HepG2 (cell line): ENCODE measurements at regions not wholly inside any gene's neighbourhood (a gene's known extent, or its start where the extent isn't known, plus 50 kb on each side); places are given as distances from the start of the nearest gene placed in this dataset.

ENCODE experiments used
- AKAP8 ChIP-seq: sonication (generic); formaldehyde crosslinking; IDR thresholded peaks from 2 replicates; pipeline ENCODE4 v1.5.1; 2020; ENCODE audit warnings: mild to moderate bottlenecking, missing genetic modification reagents
- FOXA1 ChIP-seq, 2 experiments: fragments of 450-650 bp in 1 of 2; sonication (generic) in 1 of 2; formaldehyde crosslinking in 1 of 2; IDR thresholded peaks; 2 replicates each; pipeline versions ENCODE4 v1.4.0 to v1.6.1; 2016 to 2020; ENCODE audit warnings: missing genetic modification reagents in 1 of 2
- GATAD2A ChIP-seq: IDR thresholded peaks from 2 replicates; pipeline ENCODE4 v1.6.1; 2016
- HMG20A ChIP-seq: IDR thresholded peaks from 2 replicates; pipeline ENCODE4 v1.6.1; 2016; ENCODE audit warnings: borderline replicate concordance
- MAFF ChIP-seq: IDR thresholded peaks from 2 replicates; pipeline ENCODE4 v1.6.1; 2011; ENCODE audit warnings: low read depth, low read length, improper control_type of control experiment
- NR2F1 ChIP-seq, 2 experiments: fragments of 450-650 bp in 1 of 2; formaldehyde crosslinking in 1 of 2; IDR thresholded peaks; 2 replicates each; pipeline versions ENCODE4 v1.5.0 to v1.6.1; 2016 to 2020; ENCODE audit warnings: mild to moderate bottlenecking in 1 of 2, missing compliant biosample characterization in 1 of 2, missing genetic modification reagents in 1 of 2, moderate library complexity in 1 of 2
- SP2 ChIP-seq: sonication (generic); formaldehyde crosslinking; IDR thresholded peaks from 2 replicates; pipeline ENCODE4 v1.5.1; 2020; ENCODE audit warnings: mild to moderate bottlenecking, missing genetic modification reagents
- SPEN ChIP-seq: sonication (generic); formaldehyde crosslinking; IDR thresholded peaks from 2 replicates; pipeline ENCODE4 v1.5.1; 2020; ENCODE audit warnings: low read depth, mild to moderate bottlenecking, missing genetic modification reagents
- ZEB1 ChIP-seq: IDR thresholded peaks from 2 replicates; pipeline ENCODE4 v1.6.1; 2012; ENCODE audit warnings: mild to moderate bottlenecking, low read depth, inconsistent platforms; ENCODE audit not compliant: insufficient replicate concordance
- ZNF101 ChIP-seq: sonication (generic); formaldehyde crosslinking; IDR thresholded peaks from 2 replicates; pipeline ENCODE4 v1.4.0; 2020; ENCODE audit warnings: mild to moderate bottlenecking, low read depth, missing genetic modification reagents, borderline replicate concordance
- ZNF616 ChIP-seq: sonication (generic); formaldehyde crosslinking; IDR thresholded peaks from 2 replicates; pipeline ENCODE4 v1.5.0; 2020; ENCODE audit warnings: low read depth, mild to moderate bottlenecking, missing genetic modification reagents
- TF ChIP-seq, protein P1 (sequence below), 2 experiments: sonication (generic) in 1 of 2; formaldehyde crosslinking in 1 of 2; IDR thresholded peaks; 2 replicates each; pipeline versions ENCODE4 v1.4.0 to v1.6.1; 2016 to 2020; ENCODE audit warnings: borderline replicate concordance in 1 of 2, low read depth in 1 of 2, mild to moderate bottlenecking in 1 of 2, missing genetic modification reagents in 1 of 2
- TF ChIP-seq, protein P2 (sequence below), 2 experiments: fragments of 450-650 bp in 1 of 2; sonication (generic) in 1 of 2; formaldehyde crosslinking in 1 of 2; IDR thresholded peaks; 2 replicates each; pipeline versions ENCODE4 v1.6.1 to v1.8.0; 2016 to 2022; ENCODE audit warnings: antibody characterized with exemption in 1 of 2, mild to moderate bottlenecking in 1 of 2, missing genetic modification reagents in 1 of 2
- TF ChIP-seq, protein P3 (sequence below): IDR thresholded peaks from 2 replicates; pipeline ENCODE4 v1.6.1; 2016

DNA sequence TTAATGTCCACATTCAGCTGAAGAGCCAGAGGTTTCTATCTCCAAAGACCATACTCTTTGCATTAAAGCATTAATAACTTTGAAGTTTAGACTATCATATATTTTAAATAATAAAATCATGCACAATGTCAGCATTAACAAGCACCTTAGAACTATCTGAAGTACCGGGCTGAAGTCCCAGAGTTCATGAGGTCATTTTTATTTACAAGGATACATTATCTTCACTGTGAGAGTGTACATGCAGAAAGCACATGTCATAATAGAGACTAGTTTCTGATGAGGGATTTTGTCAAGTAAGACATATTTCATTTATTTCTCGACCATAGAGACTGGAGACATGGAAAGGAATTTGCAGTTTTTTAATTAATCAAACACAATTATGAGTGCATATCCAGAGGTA, 52.4 kb upstream of the SI start (continued):
- TF ChIP-seq, protein P1, sequence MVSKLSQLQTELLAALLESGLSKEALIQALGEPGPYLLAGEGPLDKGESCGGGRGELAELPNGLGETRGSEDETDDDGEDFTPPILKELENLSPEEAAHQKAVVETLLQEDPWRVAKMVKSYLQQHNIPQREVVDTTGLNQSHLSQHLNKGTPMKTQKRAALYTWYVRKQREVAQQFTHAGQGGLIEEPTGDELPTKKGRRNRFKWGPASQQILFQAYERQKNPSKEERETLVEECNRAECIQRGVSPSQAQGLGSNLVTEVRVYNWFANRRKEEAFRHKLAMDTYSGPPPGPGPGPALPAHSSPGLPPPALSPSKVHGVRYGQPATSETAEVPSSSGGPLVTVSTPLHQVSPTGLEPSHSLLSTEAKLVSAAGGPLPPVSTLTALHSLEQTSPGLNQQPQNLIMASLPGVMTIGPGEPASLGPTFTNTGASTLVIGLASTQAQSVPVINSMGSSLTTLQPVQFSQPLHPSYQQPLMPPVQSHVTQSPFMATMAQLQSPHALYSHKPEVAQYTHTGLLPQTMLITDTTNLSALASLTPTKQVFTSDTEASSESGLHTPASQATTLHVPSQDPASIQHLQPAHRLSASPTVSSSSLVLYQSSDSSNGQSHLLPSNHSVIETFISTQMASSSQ (IDR thresholded peaks at IDR 0.05; ENCODE audit: low read depth) = no peak
- TF ChIP-seq, protein P1 (CRISPR knock-in tag; IDR thresholded peaks at IDR 0.05; ENCODE audit: borderline replicate concordance) = no peak
- TF ChIP-seq ZNF101 (CRISPR knock-in tag) (no peak), FOXA1 (IDR thresholded peaks at IDR 0.05) (no peak), FOXA1 (CRISPR knock-in tag; IDR thresholded peaks at IDR 0.05) (no peak), ZEB1 (no peak), SPEN (CRISPR knock-in tag) (no peak), MAFF (0 out of 2 replicates have a peak, but pooled peaks have one; percentile 7), NR2F1 (CRISPR knock-in tag; IDR thresholded peaks at IDR 0.05) (0 out of 4 replicates have a peak, but pooled peaks of 1 of the 2 experiments have one; percentile 18), GATAD2A (0 out of 2 replicates have a peak, but pooled peaks have one; percentile 26), HMG20A (CRISPR knock-in tag) (peak; percentile 49; the same call in 1 of the 2 replicates), ZNF616 (CRISPR knock-in tag) (no peak), AKAP8 (CRISPR knock-in tag) (no peak), SP2 (CRISPR knock-in tag) (no peak)
- TF ChIP-seq, protein P2, sequence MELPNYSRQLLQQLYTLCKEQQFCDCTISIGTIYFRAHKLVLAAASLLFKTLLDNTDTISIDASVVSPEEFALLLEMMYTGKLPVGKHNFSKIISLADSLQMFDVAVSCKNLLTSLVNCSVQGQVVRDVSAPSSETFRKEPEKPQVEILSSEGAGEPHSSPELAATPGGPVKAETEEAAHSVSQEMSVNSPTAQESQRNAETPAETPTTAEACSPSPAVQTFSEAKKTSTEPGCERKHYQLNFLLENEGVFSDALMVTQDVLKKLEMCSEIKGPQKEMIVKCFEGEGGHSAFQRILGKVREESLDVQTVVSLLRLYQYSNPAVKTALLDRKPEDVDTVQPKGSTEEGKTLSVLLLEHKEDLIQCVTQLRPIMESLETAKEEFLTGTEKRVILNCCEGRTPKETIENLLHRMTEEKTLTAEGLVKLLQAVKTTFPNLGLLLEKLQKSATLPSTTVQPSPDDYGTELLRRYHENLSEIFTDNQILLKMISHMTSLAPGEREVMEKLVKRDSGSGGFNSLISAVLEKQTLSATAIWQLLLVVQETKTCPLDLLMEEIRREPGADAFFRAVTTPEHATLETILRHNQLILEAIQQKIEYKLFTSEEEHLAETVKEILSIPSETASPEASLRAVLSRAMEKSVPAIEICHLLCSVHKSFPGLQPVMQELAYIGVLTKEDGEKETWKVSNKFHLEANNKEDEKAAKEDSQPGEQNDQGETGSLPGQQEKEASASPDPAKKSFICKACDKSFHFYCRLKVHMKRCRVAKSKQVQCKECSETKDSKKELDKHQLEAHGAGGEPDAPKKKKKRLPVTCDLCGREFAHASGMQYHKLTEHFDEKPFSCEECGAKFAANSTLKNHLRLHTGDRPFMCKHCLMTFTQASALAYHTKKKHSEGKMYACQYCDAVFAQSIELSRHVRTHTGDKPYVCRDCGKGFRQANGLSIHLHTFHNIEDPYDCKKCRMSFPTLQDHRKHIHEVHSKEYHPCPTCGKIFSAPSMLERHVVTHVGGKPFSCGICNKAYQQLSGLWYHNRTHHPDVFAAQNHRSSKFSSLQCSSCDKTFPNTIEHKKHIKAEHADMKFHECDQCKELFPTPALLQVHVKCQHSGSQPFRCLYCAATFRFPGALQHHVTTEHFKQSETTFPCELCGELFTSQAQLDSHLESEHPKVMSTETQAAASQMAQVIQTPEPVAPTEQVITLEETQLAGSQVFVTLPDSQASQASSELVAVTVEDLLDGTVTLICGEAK (IDR thresholded peaks at IDR 0.05) = no peak
- TF ChIP-seq, protein P2 (CRISPR knock-in tag; IDR thresholded peaks at IDR 0.05) = no peak
- TF ChIP-seq, protein P3, sequence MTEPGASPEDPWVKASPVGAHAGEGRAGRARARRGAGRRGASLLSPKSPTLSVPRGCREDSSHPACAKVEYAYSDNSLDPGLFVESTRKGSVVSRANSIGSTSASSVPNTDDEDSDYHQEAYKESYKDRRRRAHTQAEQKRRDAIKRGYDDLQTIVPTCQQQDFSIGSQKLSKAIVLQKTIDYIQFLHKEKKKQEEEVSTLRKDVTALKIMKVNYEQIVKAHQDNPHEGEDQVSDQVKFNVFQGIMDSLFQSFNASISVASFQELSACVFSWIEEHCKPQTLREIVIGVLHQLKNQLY (CRISPR knock-in tag) = peak; percentile 80; the same call in 1 of the 2 replicates
